ENCODE measurements at regions not wholly inside any gene's neighbourhood (a gene's known extent, or its start where the extent isn't known, plus 50 kb on each side); places are given as distances from the start of the nearest gene placed in this dataset.

GRCh38 chr7:142616842-142617241, 132.4 kb upstream of the PRSS1 start:
- TF ChIP-seq CTCF (IDR thresholded peaks at IDR 0.05; ENCODE audit: insufficient read depth, low read length): no peak
- TF ChIP-seq POLR2AphosphoS5 (IDR thresholded peaks at IDR 0.05; ENCODE audit: low read depth): no peak
- no peak for TF ChIP-seq SPI1 (IDR thresholded peaks at IDR 0.05; ENCODE audit: borderline replicate concordance, low read depth)
- no peak for TF ChIP-seq REST (IDR thresholded peaks at IDR 0.05; ENCODE audit: insufficient replicate concordance, low read depth)
